Endothelial cell of umbilical vein (primary cell): ENCODE measurements at regions not wholly inside any gene's neighbourhood (a gene's known extent, or its start where the extent isn't known, plus 50 kb on each side); places are given as distances from the start of the nearest gene placed in this dataset.

Experiments
- BruUV-seq: library from RNA; stranded (reverse); fragments of 400-500 nt; replicated peaks from 2 replicates; lab custom pipeline; 2021; lab: Mats Ljungman, UMichigan
- CTCF ChIA-PET: fragments of 300-600, 350-600 bp; sonication (Branson Sonifier 250); formaldehyde crosslinking; loops from one replicate; lab custom pipeline; 2021; ENCODE audit warnings: antibody characterized with exemption, inconsistent platforms; lab: Charles Lee
- POLR2A ChIA-PET: fragments of 300-600, 350-600 bp; sonication (Branson Sonifier 250); formaldehyde crosslinking; loops from one replicate; lab custom pipeline; 2021; ENCODE audit warnings: antibody characterized with exemption, inconsistent platforms; lab: Charles Lee
- DNase-seq: peaks from one replicate; pipeline ENCODE4 v3.0.0-alpha.2; 2011; ENCODE audit warnings: low read depth, low spot score
- FAIRE-seq: peaks from 2 replicates; lab custom pipeline; 2011; peaks lifted over from hg19 to GRCh38; lab: Jason Lieb, UNC
- H2AFZ ChIP-seq: 2 replicates; pipeline ENCODE4 v1.6.0; 2012; ENCODE audit warnings: low read depth, low read length, control low read depth, inconsistent platforms
- H3K27ac ChIP-seq: 2 replicates; pipeline ENCODE4 v1.5.1; 2011; ENCODE audit warnings: low read depth, mild to moderate bottlenecking, control low read depth, low read length, moderate library complexity; ENCODE audit not compliant: insufficient read depth
- H3K27me3 ChIP-seq, 2 experiments: 2 replicates each; pipeline versions ENCODE4 v1.6.0 to v1.6.1; 2011; ENCODE audit warnings: low read length in 2 of 2, mixed read lengths in 1 of 2; ENCODE audit not compliant: control insufficient read depth in 2 of 2, insufficient read depth in 2 of 2
- H3K36me3 ChIP-seq, 2 experiments: 2 replicates in 1 of 2; 3 replicates in 1 of 2; pipeline ENCODE4 v1.5.1; 2011; ENCODE audit warnings: low read length in 2 of 2, mild to moderate bottlenecking in 1 of 2, moderate library complexity in 1 of 2; ENCODE audit not compliant: control insufficient read depth in 2 of 2, insufficient read depth in 2 of 2; ENCODE audit errors: extremely low read depth in 1 of 2
- H3K4me1 ChIP-seq: 3 replicates; pipeline ENCODE4 v1.5.1; 2011; ENCODE audit warnings: mild to moderate bottlenecking, low read length; ENCODE audit not compliant: control insufficient read depth, insufficient read depth; ENCODE audit errors: extremely low read depth
- H3K4me2 ChIP-seq: 2 replicates; pipeline ENCODE4 v1.6.1; 2011; ENCODE audit warnings: low read length, control low read depth, mixed read lengths; ENCODE audit not compliant: insufficient read depth
- H3K4me3 ChIP-seq, 3 experiments: fragments of 200-600 bp in 1 of 3; sonication (generic), shearing (Covaris generic) in 1 of 3; replicated peaks in 1 of 3; 2 replicates each; pipeline ENCODE4 v1.5.1; 2011 to 2016; ENCODE audit warnings: control low read depth in 3 of 3, low read length in 3 of 3, mild to moderate bottlenecking in 2 of 3, inconsistent platforms in 1 of 3, low read depth in 1 of 3, moderate library complexity in 1 of 3; ENCODE audit not compliant: insufficient read depth in 1 of 3
- H3K79me2 ChIP-seq: 2 replicates; pipeline ENCODE4 v1.6.0; 2012; ENCODE audit warnings: low read length, inconsistent platforms; ENCODE audit not compliant: control insufficient read depth, insufficient read depth
- H3K9ac ChIP-seq: replicated peaks from 2 replicates; pipeline ENCODE3; 2011; ENCODE audit warnings: low read length, control low read depth; ENCODE audit not compliant: insufficient read depth; ENCODE audit errors: extremely low read depth
- H3K9me1 ChIP-seq: replicated peaks from 3 replicates; pipeline ENCODE4 v1.6.0; 2011; ENCODE audit warnings: mild to moderate bottlenecking, low read length; ENCODE audit not compliant: control insufficient read depth, insufficient read depth; ENCODE audit errors: extremely low read depth
- H3K9me3 ChIP-seq: replicated peaks from 2 replicates; pipeline ENCODE4 v1.5.1; 2012; ENCODE audit warnings: low read length, inconsistent platforms; ENCODE audit not compliant: control insufficient read depth, insufficient read depth
- H4K20me1 ChIP-seq: replicated peaks from 2 replicates; pipeline ENCODE3; 2011; ENCODE audit warnings: mild to moderate bottlenecking, low read length; ENCODE audit not compliant: control insufficient read depth, insufficient read depth; ENCODE audit errors: extremely low read depth
- CTCF ChIP-seq, 2 donors: IDR thresholded peaks; 1 replicate in 1 of 2; 2 replicates in 1 of 2; pipeline ENCODE4 v1.5.1; 2011; ENCODE audit warnings: low read length in 2 of 2, mild to moderate bottlenecking in 2 of 2, moderate library complexity in 2 of 2, control low read depth in 1 of 2, inconsistent platforms in 1 of 2, low read depth in 1 of 2; ENCODE audit not compliant: insufficient read depth in 1 of 2; ENCODE audit errors: extremely low read depth in 1 of 2
- EZH2 ChIP-seq: IDR thresholded peaks from 2 replicates; pipeline ENCODE4 v1.6.1; 2012; ENCODE audit warnings: borderline replicate concordance, low read depth, mild to moderate bottlenecking, moderate library complexity, low read length, inconsistent platforms; ENCODE audit not compliant: severe bottlenecking
- FOS ChIP-seq: IDR thresholded peaks from 2 replicates; pipeline ENCODE4 v1.6.1; 2011; ENCODE audit warnings: mild to moderate bottlenecking, low read length, moderate library complexity, borderline replicate concordance; ENCODE audit not compliant: insufficient read depth
- GATA2 ChIP-seq: IDR thresholded peaks from 2 replicates; pipeline ENCODE4 v1.7.0; 2011; ENCODE audit warnings: low read depth, mild to moderate bottlenecking, moderate library complexity, mixed read lengths, low read length; ENCODE audit not compliant: insufficient read length, insufficient read depth
- JUN ChIP-seq: IDR thresholded peaks from 2 replicates; pipeline ENCODE4 v1.6.1; 2011; ENCODE audit warnings: borderline replicate concordance, low read depth; ENCODE audit not compliant: insufficient read length, insufficient read depth
- MYC ChIP-seq: IDR thresholded peaks from one replicate; pipeline ENCODE4 v1.6.1; 2011; ENCODE audit warnings: mild to moderate bottlenecking, low read depth, low read length
- POLR2A ChIP-seq: IDR thresholded peaks from 2 replicates; pipeline ENCODE4 v1.6.1; 2012; ENCODE audit warnings: low read depth, mild to moderate bottlenecking, control low read depth, low read length
- POLR2AphosphoS5 ChIP-seq: IDR thresholded peaks from 2 replicates; pipeline ENCODE4 v1.6.1; 2012; ENCODE audit warnings: low read depth, mild to moderate bottlenecking, control low read depth, low read length, moderate library complexity; ENCODE audit not compliant: insufficient read depth
- dilution Hi-C: fragments of 300-500 bp; cut with MboI; formaldehyde crosslinking; loops from one replicate; pipeline ENCODE4 v1.15.0; 2019; ENCODE audit warnings: low sequenced_read_pairs; ENCODE audit not compliant: extremely low pct_ligation_motif_present
- intact Hi-C: fragments of 100-400 bp; cut with micrococcal nuclease; formaldehyde crosslinking; loops from one replicate; pipeline ENCODE4 v1.10.0; 2022
- TF ChIP-seq, protein P1 (sequence below): IDR thresholded peaks from 2 replicates; pipeline ENCODE4 v1.6.1; 2011; ENCODE audit not compliant: insufficient read depth, insufficient read length

GRCh38 chr4:124504431-124504830, 208.1 kb downstream of the ANKRD50 start:
- Histone ChIP-seq H3K9me3 (no peaks in the 10 kb centered on the region), H3K4me3 (no peak overlapping the region), H2AFZ (no peak overlapping the region), H3K27me3 (no peaks in the 10 kb centered on the region), H3K4me2 (no peak overlapping the region), H3K9ac (no peak overlapping the region), H3K9me1 (no peaks in the 10 kb centered on the region), H4K20me1 (no peaks in the 10 kb centered on the region), H3K27ac (no peak overlapping the region), H3K4me1 (no peaks in the 10 kb centered on the region), H3K36me3 (no peaks in the 10 kb centered on the region), H3K79me2 (no peaks in the 10 kb centered on the region)
- no peak for DNase-seq
- ChIA-PET CTCF (no interaction called here), POLR2A (no interaction called here)
- dilution Hi-C loops (no loop called here), intact Hi-C loops (no loop called here)
- no TSS peak for BruUV-seq
- TF ChIP-seq JUN (no peak), POLR2A (no peak), CTCF (IDR thresholded peaks at IDR 0.05; ENCODE audit: extremely low read depth in 1 of 2, insufficient read depth in 1 of 2, low read depth in 1 of 2, low read length in 2 of 2) (no peak), POLR2AphosphoS5 (no peak), MYC (no peak), EZH2 (no peak), FOS (no peak), GATA2 (no peak)
- TF ChIP-seq, protein P1, sequence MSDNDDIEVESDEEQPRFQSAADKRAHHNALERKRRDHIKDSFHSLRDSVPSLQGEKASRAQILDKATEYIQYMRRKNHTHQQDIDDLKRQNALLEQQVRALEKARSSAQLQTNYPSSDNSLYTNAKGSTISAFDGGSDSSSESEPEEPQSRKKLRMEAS = no peak
- FAIRE-seq = no peak
